IMR-90 (cell line): ENCODE measurements at regions not wholly inside any gene's neighbourhood (a gene's known extent, or its start where the extent isn't known, plus 50 kb on each side); places are given as distances from the start of the nearest gene placed in this dataset.

Experiments used
- ATAC-seq: fragments of 200-7000 bp; cut with Tn5 transposase; 2 replicates; pipeline ENCODE4 v1.9.1; 2020; ENCODE audit warnings: low read depth, mild to moderate bottlenecking, moderate library complexity
- BruUV-seq: library from RNA; stranded (reverse); fragments of 400-500 nt; replicated peaks from 2 replicates; lab custom pipeline; 2021; lab: Mats Ljungman, UMichigan
- CTCF ChIA-PET: fragments of 300-600 bp; formaldehyde crosslinking; extraction: SDS; loops from one replicate; lab custom pipeline; 2021; ENCODE audit warnings: antibody characterized with exemption; lab: Yijun Ruan, JAX
- POLR2A ChIA-PET: fragments of 300-600 bp; sonication (Branson Sonifier 250); formaldehyde crosslinking; loops from one replicate; lab custom pipeline; 2022; ENCODE audit warnings: antibody characterized with exemption; ENCODE audit not compliant: unreplicated experiment; lab: Charles Lee
- DNase-seq: peaks from one replicate; pipeline ENCODE4 v3.0.0; 2013
- H2AFZ ChIP-seq: replicated peaks from 2 replicates; pipeline ENCODE3; 2013; ENCODE audit warnings: low read length, mild to moderate bottlenecking; ENCODE audit not compliant: poor library complexity
- H2AK5ac ChIP-seq: 2 replicates; pipeline ENCODE4 v1.6.1; 2013; ENCODE audit warnings: low read depth, low read length, inconsistent platforms
- H2AK9ac ChIP-seq: replicated peaks from 2 replicates; pipeline ENCODE3; 2013; ENCODE audit warnings: mild to moderate bottlenecking, low read depth, low read length, moderate library complexity; ENCODE audit not compliant: poor library complexity
- H2BK120ac ChIP-seq: 2 replicates; pipeline ENCODE4 v1.6.1; 2013; ENCODE audit warnings: low read depth, low read length, inconsistent platforms
- H2BK15ac ChIP-seq: 3 replicates; pipeline ENCODE4 v1.6.1; 2013; ENCODE audit warnings: low read depth, low read length, inconsistent platforms
- H2BK20ac ChIP-seq: 2 replicates; pipeline ENCODE4 v1.6.1; 2013; ENCODE audit warnings: low read depth, mild to moderate bottlenecking, inconsistent platforms, low read length, moderate library complexity
- H2BK5ac ChIP-seq: 2 replicates; pipeline ENCODE4 v1.6.1; 2013; ENCODE audit warnings: mild to moderate bottlenecking, low read depth, low read length, inconsistent platforms; ENCODE audit not compliant: poor library complexity, severe bottlenecking
- H3K14ac ChIP-seq: replicated peaks from 2 replicates; pipeline ENCODE4 v1.6.1; 2013; ENCODE audit warnings: low read depth, low read length, inconsistent platforms
- H3K18ac ChIP-seq: 2 replicates; pipeline ENCODE4 v1.6.1; 2013; ENCODE audit warnings: low read depth, low read length, control low read depth
- H3K23ac ChIP-seq: 2 replicates; pipeline ENCODE4 v1.6.1; 2013; ENCODE audit warnings: low read depth, low read length, inconsistent platforms
- H3K27ac ChIP-seq: 2 replicates; pipeline ENCODE4 v1.5.1; 2013; ENCODE audit warnings: mild to moderate bottlenecking, control low read depth, low read length; ENCODE audit not compliant: insufficient read depth
- H3K27me3 ChIP-seq: 2 replicates; pipeline ENCODE4 v1.6.1; 2013; ENCODE audit warnings: low read length; ENCODE audit not compliant: control insufficient read depth, insufficient read depth
- H3K36me3 ChIP-seq: 2 replicates; pipeline ENCODE4 v1.6.1; 2013; ENCODE audit warnings: low read length, mixed read lengths; ENCODE audit not compliant: control insufficient read depth, insufficient read depth
- H3K4ac ChIP-seq: 2 replicates; pipeline ENCODE4 v1.6.1; 2013; ENCODE audit warnings: low read depth, low read length, inconsistent platforms
- H3K4me1 ChIP-seq: 2 replicates; pipeline ENCODE4 v1.6.1; 2013; ENCODE audit warnings: low read length, mixed read lengths; ENCODE audit not compliant: control insufficient read depth, insufficient read depth
- H3K4me2 ChIP-seq: 2 replicates; pipeline ENCODE4 v1.6.1; 2013; ENCODE audit warnings: low read depth, mild to moderate bottlenecking, control low read depth, low read length, moderate library complexity
- H3K4me3 ChIP-seq: 2 replicates; pipeline ENCODE4 v1.5.1; 2013; ENCODE audit warnings: low read depth, mild to moderate bottlenecking, control low read depth, low read length, moderate library complexity; ENCODE audit not compliant: insufficient read depth
- H3K56ac ChIP-seq: 2 replicates; pipeline ENCODE4 v1.6.1; 2013; ENCODE audit warnings: low read length, inconsistent platforms; ENCODE audit not compliant: insufficient read depth; ENCODE audit errors: extremely low read depth
- H3K79me1 ChIP-seq, 2 experiments: 2 replicates each; pipeline ENCODE4 v1.6.1; 2013; ENCODE audit warnings: low read length in 2 of 2, inconsistent platforms in 1 of 2, low read depth in 1 of 2
- H3K9ac ChIP-seq: 2 replicates; pipeline ENCODE4 v1.6.1; 2013; ENCODE audit warnings: low read depth, low read length, control low read depth
- H3K9me1 ChIP-seq: 2 replicates; pipeline ENCODE4 v1.6.1; 2013; ENCODE audit warnings: low read length, inconsistent platforms; ENCODE audit not compliant: insufficient read depth
- H3K9me3 ChIP-seq: 2 replicates; pipeline ENCODE4 v1.6.1; 2013; ENCODE audit warnings: low read length; ENCODE audit not compliant: control insufficient read depth, insufficient read depth
- H4K20me1 ChIP-seq: 2 replicates; pipeline ENCODE4 v1.6.1; 2013; ENCODE audit warnings: low read length, inconsistent platforms; ENCODE audit not compliant: insufficient read depth
- H4K5ac ChIP-seq: 2 replicates; pipeline ENCODE4 v1.6.1; 2013; ENCODE audit warnings: mild to moderate bottlenecking, low read depth, low read length, control low read depth
- H4K8ac ChIP-seq, 2 experiments: 2 replicates each; pipeline ENCODE4 v1.6.1; 2013; ENCODE audit warnings: low read depth in 2 of 2, low read length in 2 of 2, control low read depth in 1 of 2, inconsistent platforms in 1 of 2
- H4K91ac ChIP-seq: 2 replicates; pipeline ENCODE4 v1.6.1; 2013; ENCODE audit warnings: low read depth, low read length, inconsistent platforms; ENCODE audit not compliant: insufficient read depth
- FOS ChIP-seq: fragments of 150-350 bp; IDR thresholded peaks from 2 replicates; pipeline ENCODE4 v1.6.1; 2016; ENCODE audit warnings: low read depth, low read length
- MAFK ChIP-seq: IDR thresholded peaks from 2 replicates; pipeline ENCODE4 v1.6.1; 2012; ENCODE audit warnings: low read depth, low read length, improper control_type of control experiment
- MXI1 ChIP-seq: IDR thresholded peaks from 2 replicates; pipeline ENCODE4 v1.6.1; 2012; ENCODE audit warnings: low read depth, mild to moderate bottlenecking, low read length, moderate library complexity, borderline replicate concordance
- RAD21 ChIP-seq: IDR thresholded peaks from 2 replicates; pipeline ENCODE4 v1.6.1; 2012; ENCODE audit warnings: low read length, improper control_type of control experiment
- RCOR1 ChIP-seq: IDR thresholded peaks from 2 replicates; pipeline ENCODE4 v1.6.1; 2012; ENCODE audit warnings: mild to moderate bottlenecking, low read length, improper control_type of control experiment; ENCODE audit not compliant: insufficient replicate concordance
- RFX5 ChIP-seq: IDR thresholded peaks from 2 replicates; pipeline ENCODE4 v1.8.0; 2012; ENCODE audit warnings: low read depth, mild to moderate bottlenecking, low read length, moderate library complexity
- WGBS, 2 experiments: methylation state at CpG; one replicate each; pipeline versions ENCODE4 v1.1.5 to v1.1.7; 2013; ENCODE audit warnings: missing lambda C conversion rate in 2 of 2; ENCODE audit not compliant: insufficient read length in 1 of 2; ENCODE audit errors: extremely low coverage in 2 of 2; 5-methylcytosine and 5-hydroxymethylcytosine counted together
- dilution Hi-C: fragments of 300-500 bp; cut with HindIII; formaldehyde crosslinking; loops from one replicate; pipeline ENCODE4 v1.14.3; 2018; ENCODE audit warnings: low sequenced_read_pairs; ENCODE audit not compliant: unreplicated experiment
- in situ Hi-C: fragments of 300-500 bp; cut with MboI; formaldehyde crosslinking; loops from 3 replicates; pipeline ENCODE4 v1.14.3; 2019; ENCODE audit warnings: low sequenced_read_pairs, inconsistent platforms, mixed read lengths
- intact Hi-C: fragments of 100-400 bp; cut with micrococcal nuclease; formaldehyde crosslinking; loops from 2 replicates; pipeline ENCODE4 v1.10.0; 2022
- TF ChIP-seq, protein P1 (sequence below): conservative IDR thresholded peaks from 2 replicates; pipeline ENCODE4 v1.5.1; 2012; ENCODE audit warnings: mild to moderate bottlenecking, low read depth, low read length, improper control_type of control experiment

DNA sequence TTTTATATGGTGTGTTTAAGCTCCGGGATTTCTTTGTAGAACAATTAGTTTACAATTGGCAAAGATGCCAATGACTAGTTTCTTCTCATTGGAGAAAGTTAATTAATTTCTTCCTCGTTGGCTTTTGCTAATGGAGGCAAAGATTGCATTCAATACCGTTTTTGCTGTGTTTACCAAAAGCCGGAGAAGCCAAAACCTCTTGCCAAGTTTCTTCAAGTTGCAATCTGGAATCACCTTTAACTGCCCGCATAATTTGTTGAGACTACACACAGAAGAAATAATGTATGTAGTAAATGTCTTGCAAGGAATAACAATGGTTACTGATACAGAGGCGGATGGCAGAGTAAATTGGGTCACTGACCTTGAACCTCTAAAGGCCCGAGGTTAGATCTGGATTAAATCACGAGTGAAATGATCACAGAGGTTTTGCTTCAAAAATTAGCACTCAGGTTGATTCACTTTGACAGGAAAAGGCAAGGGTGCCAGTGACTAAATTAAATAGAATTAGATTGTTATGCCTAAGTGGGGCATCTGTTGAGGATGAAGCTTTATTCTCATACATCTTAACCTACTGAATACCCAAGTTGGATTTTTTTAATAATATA is 732.1 kb upstream of the NR2F2 start:
- no peak overlapping the region for H3K23ac ChIP-seq
- dilution Hi-C loops, result no loop called here
- no peak overlapping the region for H4K91ac ChIP-seq
- no peak overlapping the region for H3K4me3 ChIP-seq
- CTCF ChIA-PET, result interaction anchor here (0.6 kb wide), 1 partner anchor 18 kb away, joined by 4 read pairs; no protein-coding TSS in a partner anchor
- POLR2A ChIA-PET, result interaction anchor here (0.6 kb wide), 1 partner anchor 646 kb away, joined by 3 read pairs; no protein-coding TSS in a partner anchor
- no peak overlapping the region for H3K14ac ChIP-seq
- H3K9me1 ChIP-seq, result no peaks in the 10 kb centered on the region
- WGBS, 2 experiments, result 87% methylated on average over 3 of the region's 8 CpGs; no CpG with 5 or more reads in 1 of the 2 experiments
- no peaks in the 10 kb centered on the region for H3K4me1 ChIP-seq
- H3K4me2 ChIP-seq, result no peak overlapping the region
- no peak overlapping the region for H3K4ac ChIP-seq
- intact Hi-C loops, result loop anchor here (10.0 kb wide), 1 partner anchor 574 kb away; no protein-coding TSS in a partner anchor
- in situ Hi-C loops, result no loop called here
- no TSS peak for BruUV-seq
- H2BK20ac ChIP-seq, result no peak overlapping the region
- H2BK5ac ChIP-seq, result no peak overlapping the region
- H3K18ac ChIP-seq, result no peak overlapping the region
- no peak overlapping the region for H2BK15ac ChIP-seq
- ATAC-seq (no peak), DNase-seq (no peak)
- no peak overlapping the region for H4K5ac ChIP-seq
- no peaks in the 10 kb centered on the region for H3K79me1 ChIP-seq
- no peaks in the 10 kb centered on the region for H3K36me3 ChIP-seq
- H4K20me1 ChIP-seq, result no peaks in the 10 kb centered on the region
- no peaks in the 10 kb centered on the region; the same call in 1 of the 2 replicates for H3K27me3 ChIP-seq
- no peak overlapping the region for H2AK5ac ChIP-seq
- no peak overlapping the region for H2AFZ ChIP-seq
- H2BK120ac ChIP-seq, result no peak overlapping the region
- H2AK9ac ChIP-seq, result no peak overlapping the region
- no peak overlapping the region for H3K56ac ChIP-seq
- H3K27ac ChIP-seq, result no peak overlapping the region
- no peak for TF ChIP-seq RCOR1
- TF ChIP-seq, protein P1, sequence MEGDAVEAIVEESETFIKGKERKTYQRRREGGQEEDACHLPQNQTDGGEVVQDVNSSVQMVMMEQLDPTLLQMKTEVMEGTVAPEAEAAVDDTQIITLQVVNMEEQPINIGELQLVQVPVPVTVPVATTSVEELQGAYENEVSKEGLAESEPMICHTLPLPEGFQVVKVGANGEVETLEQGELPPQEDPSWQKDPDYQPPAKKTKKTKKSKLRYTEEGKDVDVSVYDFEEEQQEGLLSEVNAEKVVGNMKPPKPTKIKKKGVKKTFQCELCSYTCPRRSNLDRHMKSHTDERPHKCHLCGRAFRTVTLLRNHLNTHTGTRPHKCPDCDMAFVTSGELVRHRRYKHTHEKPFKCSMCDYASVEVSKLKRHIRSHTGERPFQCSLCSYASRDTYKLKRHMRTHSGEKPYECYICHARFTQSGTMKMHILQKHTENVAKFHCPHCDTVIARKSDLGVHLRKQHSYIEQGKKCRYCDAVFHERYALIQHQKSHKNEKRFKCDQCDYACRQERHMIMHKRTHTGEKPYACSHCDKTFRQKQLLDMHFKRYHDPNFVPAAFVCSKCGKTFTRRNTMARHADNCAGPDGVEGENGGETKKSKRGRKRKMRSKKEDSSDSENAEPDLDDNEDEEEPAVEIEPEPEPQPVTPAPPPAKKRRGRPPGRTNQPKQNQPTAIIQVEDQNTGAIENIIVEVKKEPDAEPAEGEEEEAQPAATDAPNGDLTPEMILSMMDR, result no peak
- TF ChIP-seq MAFK, result no peak
- TF ChIP-seq FOS, result no peak
- no peak for TF ChIP-seq MXI1
- no peak for TF ChIP-seq RAD21
- TF ChIP-seq RFX5, result no peak
- H3K9me3 ChIP-seq, result peaks cover 3% of the 10 kb centered on the region; the same call in 1 of the 2 replicates
- no peak overlapping the region for H3K9ac ChIP-seq
- H4K8ac ChIP-seq, result no peak overlapping the region
